ENCODE measurements at regions not wholly inside any gene's neighbourhood (a gene's known extent, or its start where the extent isn't known, plus 50 kb on each side); places are given as distances from the start of the nearest gene placed in this dataset.

DNA sequence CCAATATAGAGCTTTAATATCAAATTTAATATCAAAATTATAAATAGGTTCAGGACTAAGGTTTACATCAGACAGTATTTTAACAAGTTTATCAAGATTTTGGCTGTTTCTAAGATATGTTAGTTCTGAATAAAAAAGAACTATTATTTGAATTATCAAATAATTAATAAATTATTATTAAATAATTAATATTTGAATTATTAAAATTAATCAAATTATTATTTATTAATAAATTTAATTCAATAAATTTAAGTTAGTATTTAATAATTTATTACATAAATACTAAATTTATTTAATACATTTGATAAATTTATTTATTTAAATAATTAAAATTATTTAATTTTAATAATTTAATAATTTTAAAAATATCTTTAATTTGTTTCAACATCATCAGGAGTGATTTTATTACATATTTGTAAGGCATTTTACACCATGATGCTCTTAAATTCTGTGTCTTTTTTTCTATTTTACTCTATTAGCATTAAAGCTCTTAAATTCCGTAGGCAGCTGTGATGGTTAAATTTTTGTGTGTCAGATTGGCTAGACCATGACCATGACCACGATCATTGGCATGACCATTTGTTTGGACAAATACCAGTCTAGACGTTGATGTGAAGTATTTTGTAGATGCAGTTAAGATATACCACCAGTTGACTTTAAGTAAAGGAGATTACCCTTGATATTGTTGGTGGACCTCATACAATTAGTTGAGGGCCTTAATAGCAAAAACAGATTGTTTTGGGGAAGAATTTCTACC lies 82.6 kb downstream of the BBS10 start:
- peaks cover 3% of the 10 kb centered on the region for H3K36me3 Mint-ChIP-seq
- peaks cover 13% of the 10 kb centered on the region for H3K27me3 Mint-ChIP-seq
- peaks cover 4% of the 10 kb centered on the region for H3K9me3 Mint-ChIP-seq (ENCODE audit: low read depth)
- H3K4me1 Mint-ChIP-seq (ENCODE audit: low read depth): no peaks in the 10 kb centered on the region
- no peak overlapping the region for H3K27ac Mint-ChIP-seq
- H3K4me3 Mint-ChIP-seq: no peak overlapping the region

DNA sequence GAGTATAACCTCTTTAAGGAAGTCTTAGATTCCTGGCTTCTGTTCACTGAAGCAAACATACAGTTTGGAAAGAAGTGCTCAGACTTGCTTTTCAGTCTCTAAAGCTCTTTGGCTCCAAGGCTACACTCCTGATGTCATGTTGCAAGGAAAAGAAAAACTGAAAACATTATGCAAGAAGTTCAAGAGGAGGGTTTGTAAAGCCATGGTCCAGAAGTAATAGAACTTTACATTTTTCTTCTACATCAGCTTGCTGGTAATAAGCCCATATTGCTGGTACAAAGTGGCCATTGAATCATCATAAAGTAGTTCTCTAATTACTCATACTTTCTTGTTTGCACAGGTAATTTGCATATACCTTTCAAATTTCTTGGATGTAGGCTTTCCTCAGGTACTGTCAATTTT lies 83.6 kb downstream of the BBS10 start:
- H3K4me3 Mint-ChIP-seq: no peak overlapping the region
- H3K36me3 Mint-ChIP-seq: peaks cover 3% of the 10 kb centered on the region
- H3K27ac Mint-ChIP-seq: no peak overlapping the region
- peaks cover 13% of the 10 kb centered on the region for H3K27me3 Mint-ChIP-seq
- H3K4me1 Mint-ChIP-seq (ENCODE audit: low read depth): no peaks in the 10 kb centered on the region
- H3K9me3 Mint-ChIP-seq (ENCODE audit: low read depth): peaks cover 4% of the 10 kb centered on the region

DNA sequence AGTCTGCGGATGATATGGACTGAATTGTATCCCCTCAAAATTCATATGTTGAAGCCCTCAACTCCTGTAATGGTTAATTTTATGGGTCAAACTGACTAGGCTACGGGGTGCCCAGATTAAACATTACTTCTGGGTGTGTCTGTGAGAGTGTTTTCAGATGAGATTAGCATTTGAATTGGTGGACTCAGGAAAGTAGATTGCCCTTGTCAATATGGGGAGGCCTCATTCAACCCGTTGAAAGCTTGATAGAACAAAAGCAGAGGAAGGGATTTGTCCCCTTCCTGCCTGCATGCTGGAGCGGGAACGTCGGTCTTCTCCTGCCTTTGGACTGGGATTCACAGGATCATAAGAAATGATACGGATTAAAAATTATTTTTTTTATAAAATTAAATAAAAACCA lies 84.5 kb downstream of the BBS10 start:
- Mint-ChIP-seq H3K27me3 (peaks cover 11% of the 10 kb centered on the region), H3K4me3 (no peak overlapping the region), H3K4me1 (ENCODE audit: low read depth) (no peaks in the 10 kb centered on the region), H3K36me3 (peaks cover 3% of the 10 kb centered on the region), H3K9me3 (ENCODE audit: low read depth) (peaks cover 4% of the 10 kb centered on the region), H3K27ac (no peak overlapping the region)

DNA sequence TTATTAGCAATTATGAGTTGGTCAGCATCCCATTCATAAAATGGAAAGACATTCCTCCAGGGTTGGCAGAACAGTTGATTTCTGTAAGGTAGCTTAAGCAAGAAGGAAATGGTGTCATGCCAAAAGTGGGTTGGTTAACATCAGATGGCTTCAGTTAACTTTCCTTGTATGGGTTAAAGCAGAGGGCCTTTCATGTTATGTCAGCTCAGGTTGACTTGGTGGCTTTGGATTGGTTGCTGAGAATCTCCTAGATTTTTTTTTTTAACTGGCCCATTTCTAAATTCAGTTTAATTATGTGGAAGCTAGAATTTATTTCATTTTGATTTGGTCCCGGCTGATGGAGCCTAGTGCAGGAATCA lies 87.8 kb downstream of the BBS10 start:
- no peak overlapping the region for H3K27ac Mint-ChIP-seq
- peaks cover 9% of the 10 kb centered on the region for H3K27me3 Mint-ChIP-seq
- no peak overlapping the region for H3K4me3 Mint-ChIP-seq
- peaks cover 3% of the 10 kb centered on the region for H3K36me3 Mint-ChIP-seq
- H3K4me1 Mint-ChIP-seq (ENCODE audit: low read depth): no peaks in the 10 kb centered on the region
- H3K9me3 Mint-ChIP-seq (ENCODE audit: low read depth): peaks cover 4% of the 10 kb centered on the region

DNA sequence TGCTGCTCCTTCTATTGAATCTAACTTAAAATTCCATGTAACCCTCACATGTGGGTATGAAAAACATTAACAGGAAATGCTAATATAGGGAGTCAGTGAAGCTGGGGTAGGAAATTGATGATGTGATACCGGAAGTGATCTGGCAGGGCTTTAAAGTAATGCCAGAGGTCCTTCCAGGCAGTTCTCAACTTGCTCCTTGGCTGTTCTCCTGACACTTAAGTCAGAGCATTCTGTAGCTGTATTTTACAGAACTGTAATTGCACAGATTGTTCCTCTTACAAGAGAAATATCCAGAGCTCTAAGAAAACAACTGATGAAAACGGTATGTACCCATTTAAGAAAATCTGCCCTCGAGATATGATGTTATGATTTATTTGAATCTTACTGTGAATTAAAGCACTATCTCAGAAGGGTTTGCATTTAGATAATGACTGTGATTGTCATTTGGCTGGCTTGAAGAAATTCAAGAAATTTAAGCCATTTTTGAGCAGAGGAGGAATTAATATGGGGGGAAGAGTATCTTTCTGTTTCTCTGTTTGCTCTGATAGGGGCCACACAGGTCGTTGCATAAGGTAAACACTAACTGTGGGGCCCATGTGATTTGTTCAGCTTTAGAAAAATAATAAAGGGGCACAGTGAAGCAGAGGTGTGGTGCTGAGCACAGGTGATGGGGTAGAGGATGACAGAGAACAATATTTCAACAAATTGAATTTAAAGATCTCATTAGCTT lies 88.4 kb downstream of the BBS10 start:
- Mint-ChIP-seq H3K27ac (no peak overlapping the region), H3K9me3 (ENCODE audit: low read depth) (peaks cover 4% of the 10 kb centered on the region), H3K4me1 (ENCODE audit: low read depth) (no peaks in the 10 kb centered on the region), H3K27me3 (peaks cover 9% of the 10 kb centered on the region), H3K4me3 (no peak overlapping the region), H3K36me3 (peaks cover 3% of the 10 kb centered on the region)

DNA sequence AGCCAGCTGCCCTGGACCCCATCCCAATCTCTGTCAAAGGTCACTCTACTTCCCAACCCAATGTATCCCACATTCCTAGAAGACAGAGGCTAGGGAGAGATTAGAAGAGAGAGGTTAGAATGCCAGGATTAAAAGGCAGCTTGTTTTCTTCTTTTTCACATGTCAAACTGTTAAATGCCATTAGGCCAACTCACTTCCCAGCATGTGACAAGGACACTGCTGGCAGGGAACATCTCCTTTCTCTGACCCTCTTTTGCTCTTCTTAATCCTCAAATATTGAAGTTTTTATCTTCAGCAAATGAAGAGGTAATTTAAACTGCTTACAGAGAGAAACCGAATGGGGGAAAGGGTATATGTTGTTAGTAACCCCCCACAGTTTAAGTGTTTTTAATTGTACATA lies 89.1 kb downstream of the BBS10 start:
- Mint-ChIP-seq H3K4me3 (no peak overlapping the region), H3K9me3 (ENCODE audit: low read depth) (peaks cover 4% of the 10 kb centered on the region), H3K4me1 (ENCODE audit: low read depth) (no peaks in the 10 kb centered on the region), H3K27ac (no peak overlapping the region), H3K36me3 (peaks cover 3% of the 10 kb centered on the region), H3K27me3 (peaks cover 9% of the 10 kb centered on the region)

DNA sequence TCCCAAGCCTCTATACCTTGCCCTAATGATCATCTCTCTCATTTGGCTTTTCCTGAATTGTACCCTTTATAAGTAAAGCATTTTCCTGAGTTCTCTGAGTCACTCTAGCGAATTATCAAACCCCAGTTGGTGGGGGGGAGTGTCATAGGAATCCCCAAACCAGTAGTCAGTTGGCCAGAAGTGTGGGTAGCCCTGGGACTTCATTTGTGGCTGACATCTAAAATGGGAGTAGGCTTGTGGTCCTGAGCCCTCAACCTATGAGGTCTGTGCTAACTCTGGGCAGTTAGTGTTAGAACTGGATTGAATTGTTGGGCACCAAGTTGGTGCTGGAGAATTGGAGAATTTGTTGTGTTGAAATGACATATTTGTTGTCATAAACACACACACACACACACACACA lies 91.3 kb downstream of the BBS10 start:
- peaks cover 3% of the 10 kb centered on the region for H3K36me3 Mint-ChIP-seq

DNA sequence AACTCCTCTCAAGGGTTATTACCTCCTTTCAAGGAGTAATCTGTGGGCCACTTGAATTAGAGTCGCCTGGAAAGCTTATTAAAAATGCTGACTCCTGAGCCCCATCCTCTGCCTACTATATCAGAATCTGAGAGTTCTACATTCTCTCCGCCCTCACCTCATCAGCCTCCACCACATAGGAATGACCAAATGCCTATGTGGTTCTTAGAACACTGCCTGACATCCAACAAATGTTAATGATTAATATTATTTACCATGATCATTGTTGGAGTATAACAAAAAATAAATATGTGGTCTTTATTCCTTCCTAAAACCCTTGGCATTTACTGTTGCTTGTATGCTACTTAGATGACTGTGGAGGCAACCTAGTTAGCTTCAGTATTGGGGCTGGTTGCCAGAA lies 91.9 kb downstream of the BBS10 start:
- Mint-ChIP-seq H3K27ac (no peak overlapping the region), H3K27me3 (peaks cover 2% of the 10 kb centered on the region), H3K4me3 (no peak overlapping the region), H3K36me3 (no peaks in the 10 kb centered on the region), H3K9me3 (ENCODE audit: low read depth) (no peaks in the 10 kb centered on the region), H3K4me1 (ENCODE audit: low read depth) (no peaks in the 10 kb centered on the region)

More for the DNA sequence above, 91.3 kb downstream of the BBS10 start:
- Mint-ChIP-seq H3K4me3 (no peak overlapping the region), H3K27ac (no peak overlapping the region), H3K27me3 (peaks cover 5% of the 10 kb centered on the region), H3K9me3 (ENCODE audit: low read depth) (peaks cover 4% of the 10 kb centered on the region), H3K4me1 (ENCODE audit: low read depth) (no peaks in the 10 kb centered on the region)

DNA sequence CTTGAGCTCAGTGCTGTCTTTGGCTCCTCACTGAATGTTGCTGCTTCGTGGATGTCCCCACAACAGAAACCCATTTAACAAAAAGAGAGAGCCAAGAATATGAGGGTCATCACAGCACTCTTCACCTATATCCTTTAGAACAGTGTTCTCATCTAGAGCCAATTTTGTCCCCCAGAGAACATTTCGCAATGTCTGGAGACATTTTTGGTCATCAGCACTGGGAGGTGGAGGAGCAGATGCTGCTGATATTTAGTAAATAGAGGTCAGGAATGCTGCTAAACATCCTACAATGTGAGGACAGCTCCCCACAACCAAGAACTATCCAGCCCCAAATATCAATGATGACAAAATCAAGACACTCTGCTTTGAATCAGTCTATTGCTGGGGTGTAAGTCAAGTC lies 92.5 kb downstream of the BBS10 start:
- Mint-ChIP-seq H3K27me3 (peaks cover 2% of the 10 kb centered on the region), H3K36me3 (no peaks in the 10 kb centered on the region), H3K27ac (no peak overlapping the region), H3K4me3 (no peak overlapping the region), H3K9me3 (ENCODE audit: low read depth) (no peaks in the 10 kb centered on the region), H3K4me1 (ENCODE audit: low read depth) (no peaks in the 10 kb centered on the region)

DNA sequence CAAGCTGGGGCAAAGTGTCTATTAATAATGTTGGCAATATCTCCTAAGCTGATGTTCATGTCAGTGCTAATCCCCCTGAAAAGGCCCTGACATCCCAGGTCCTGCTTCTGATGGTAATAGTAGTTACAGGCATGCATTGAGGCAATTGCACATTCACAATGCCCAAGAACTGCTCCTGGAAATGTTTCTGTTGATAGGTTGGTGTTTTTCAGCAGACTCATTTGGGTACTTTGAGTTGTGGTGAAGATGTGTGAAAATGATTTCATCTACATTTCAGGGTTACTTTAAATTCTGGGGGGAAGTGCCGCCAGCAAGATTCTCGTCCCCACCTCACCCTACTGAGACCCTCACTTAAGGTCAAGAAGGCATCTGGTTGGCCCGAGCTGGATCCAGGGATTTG lies 92.9 kb downstream of the BBS10 start:
- no peaks in the 10 kb centered on the region for H3K9me3 Mint-ChIP-seq (ENCODE audit: low read depth)
- no peak overlapping the region for H3K27ac Mint-ChIP-seq
- H3K36me3 Mint-ChIP-seq: no peaks in the 10 kb centered on the region
- H3K4me1 Mint-ChIP-seq (ENCODE audit: low read depth): no peaks in the 10 kb centered on the region
- no peak overlapping the region for H3K4me3 Mint-ChIP-seq
- H3K27me3 Mint-ChIP-seq: peaks cover 2% of the 10 kb centered on the region

DNA sequence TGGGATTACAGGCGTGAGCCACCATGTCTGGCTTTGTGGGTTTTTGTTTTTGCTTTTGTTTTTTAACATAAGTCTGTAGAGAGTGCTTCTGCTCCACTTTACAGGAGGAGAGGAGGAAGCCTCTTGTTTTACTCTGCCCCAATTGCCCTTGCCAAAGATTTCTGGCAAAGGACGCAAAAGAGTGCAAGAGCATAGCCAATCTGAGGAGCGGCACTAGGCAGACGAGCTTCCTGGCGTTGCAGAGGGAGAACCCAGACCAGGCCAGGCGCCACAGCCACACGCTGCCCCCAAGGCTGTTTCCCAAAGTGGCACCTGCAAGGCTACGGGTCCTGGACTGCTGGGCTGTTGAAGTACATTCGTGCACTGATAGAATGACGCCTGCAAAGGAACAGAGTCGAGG lies 96.2 kb downstream of the BBS10 start:
- Mint-ChIP-seq H3K27me3 (peaks cover 2% of the 10 kb centered on the region), H3K4me1 (ENCODE audit: low read depth) (no peaks in the 10 kb centered on the region), H3K36me3 (no peaks in the 10 kb centered on the region), H3K27ac (no peak overlapping the region), H3K9me3 (ENCODE audit: low read depth) (no peaks in the 10 kb centered on the region), H3K4me3 (no peak overlapping the region)

DNA sequence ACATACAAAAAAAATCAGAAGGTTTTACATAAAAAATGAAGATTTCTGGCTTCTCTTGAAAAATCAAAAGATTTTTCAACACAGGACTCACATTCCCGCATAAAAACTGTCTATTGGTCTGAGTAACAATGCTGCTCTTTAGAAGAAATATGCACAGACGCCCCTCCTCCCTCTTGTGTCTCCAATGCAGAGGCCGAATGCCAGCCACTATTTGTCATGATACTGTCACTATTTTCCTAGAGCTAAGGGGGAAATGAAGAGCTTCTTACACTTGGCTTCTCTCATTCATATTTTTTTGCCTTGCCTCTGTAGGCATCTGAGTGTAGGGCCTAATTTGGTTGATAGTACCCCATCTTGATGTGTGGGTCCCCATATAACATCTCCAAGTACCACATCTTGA lies 98.0 kb downstream of the BBS10 start:
- no peak overlapping the region for H3K27ac Mint-ChIP-seq
- no peaks in the 10 kb centered on the region for H3K36me3 Mint-ChIP-seq
- no peaks in the 10 kb centered on the region for H3K9me3 Mint-ChIP-seq (ENCODE audit: low read depth)
- no peak overlapping the region for H3K4me3 Mint-ChIP-seq
- no peaks in the 10 kb centered on the region for H3K4me1 Mint-ChIP-seq (ENCODE audit: low read depth)
- H3K27me3 Mint-ChIP-seq: peaks cover 2% of the 10 kb centered on the region

DNA sequence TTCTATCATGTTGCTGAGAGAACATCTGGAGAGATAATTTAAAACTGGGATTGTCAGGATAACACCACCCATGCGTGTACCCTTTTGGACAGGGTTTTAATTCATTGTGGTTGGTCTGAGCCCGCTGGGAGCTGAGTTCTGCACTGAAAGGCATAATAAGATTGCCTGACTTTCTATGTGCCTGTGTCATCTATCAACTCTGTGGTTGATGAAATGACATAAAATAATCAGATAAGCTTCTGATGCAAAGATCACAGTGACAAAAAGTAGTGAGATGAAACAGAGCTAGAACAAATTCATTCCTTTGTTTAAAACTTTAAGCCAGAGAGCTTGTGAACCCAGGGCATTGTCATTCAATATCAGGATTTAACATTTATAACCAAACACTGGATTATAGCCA lies 98.7 kb downstream of the BBS10 start:
- Mint-ChIP-seq H3K9me3 (ENCODE audit: low read depth) (no peaks in the 10 kb centered on the region), H3K4me1 (ENCODE audit: low read depth) (no peaks in the 10 kb centered on the region), H3K4me3 (no peak overlapping the region), H3K27ac (no peak overlapping the region), H3K36me3 (no peaks in the 10 kb centered on the region), H3K27me3 (peaks cover 2% of the 10 kb centered on the region)

DNA sequence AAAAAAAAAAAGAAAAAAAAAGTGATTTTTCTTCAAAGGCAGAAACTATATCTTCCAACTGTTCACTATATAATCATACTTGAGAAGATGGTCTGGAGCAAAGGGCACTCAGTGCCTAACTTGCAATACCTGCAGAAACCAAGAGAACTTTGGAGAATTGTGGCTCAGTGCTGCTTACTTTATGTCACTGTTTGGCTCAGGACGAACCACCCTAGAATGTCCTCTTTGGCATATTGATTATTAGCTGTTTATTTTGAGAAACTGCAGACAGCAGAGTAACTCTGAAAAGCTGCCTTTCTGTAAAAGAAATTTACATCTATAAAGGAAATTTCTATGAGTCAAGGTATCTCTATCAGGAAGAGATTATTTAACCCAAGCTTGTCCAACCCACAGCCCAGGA lies 100.2 kb downstream of the BBS10 start:
- Mint-ChIP-seq H3K9me3 (ENCODE audit: low read depth) (no peaks in the 10 kb centered on the region), H3K27ac (no peak overlapping the region), H3K4me3 (no peak overlapping the region), H3K36me3 (no peaks in the 10 kb centered on the region), H3K4me1 (ENCODE audit: low read depth) (no peaks in the 10 kb centered on the region), H3K27me3 (peaks cover 2% of the 10 kb centered on the region)

DNA sequence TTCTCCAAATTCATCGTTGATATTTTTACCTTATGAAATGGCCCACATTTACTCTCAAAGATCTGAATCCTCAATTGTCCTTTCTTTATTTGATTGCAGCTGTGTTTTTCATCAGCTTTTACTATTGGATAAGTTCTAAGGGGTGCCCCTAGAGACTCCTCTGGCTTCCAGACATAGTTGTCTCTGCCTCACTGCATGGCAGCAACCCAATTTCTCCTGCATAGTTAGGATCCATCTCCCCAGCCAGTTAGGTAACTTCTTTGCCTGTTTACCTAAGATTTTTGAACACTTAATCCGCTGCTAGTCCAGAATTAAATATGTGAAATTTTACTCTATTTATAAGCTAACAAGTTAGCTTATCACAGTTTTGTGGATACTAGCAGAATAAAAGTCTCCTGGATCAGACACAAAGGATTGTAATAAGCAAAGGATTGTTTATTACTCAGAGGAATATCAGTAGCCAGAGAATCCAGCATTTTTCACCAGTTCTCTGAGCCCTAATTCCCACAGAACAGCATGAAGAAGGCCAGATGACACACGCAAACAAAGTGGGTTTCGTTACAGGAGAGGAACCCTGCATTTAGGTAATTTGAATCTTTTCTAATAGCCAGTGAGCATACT lies 101.1 kb downstream of the BBS10 start:
- no peaks in the 10 kb centered on the region for H3K9me3 Mint-ChIP-seq (ENCODE audit: low read depth)
- H3K27me3 Mint-ChIP-seq: peaks cover 2% of the 10 kb centered on the region
- H3K4me3 Mint-ChIP-seq: no peak overlapping the region
- H3K4me1 Mint-ChIP-seq (ENCODE audit: low read depth): no peaks in the 10 kb centered on the region
- H3K36me3 Mint-ChIP-seq: no peaks in the 10 kb centered on the region
- no peak overlapping the region for H3K27ac Mint-ChIP-seq

Measured in activated naive CD8-positive, alpha-beta T cell (primary cell).